Gastrocnemius medialis (tissue), 4 donors: ENCODE measurements at regions not wholly inside any gene's neighbourhood (a gene's known extent, or its start where the extent isn't known, plus 50 kb on each side); places are given as distances from the start of the nearest gene placed in this dataset.

Experiments
- ATAC-seq, 2 donors: fragments of 150-250 bp; one replicate each; pipeline ENCODE4 v1.9.1; 2016
- DNase-seq, 2 donors: peaks; one replicate each; pipeline ENCODE4 v3.0.0-alpha.2; 2019
- H3K27ac ChIP-seq, 4 donors: fragments of 200-600 bp; sonication (generic); 1 replicate in 1 of 4; 2 replicates in 3 of 4; pipeline ENCODE4 v1.5.1; 2016 to 2018; ENCODE audit warnings: mild to moderate bottlenecking in 2 of 4, moderate library complexity in 1 of 4
- H3K27me3 ChIP-seq, 3 donors: fragments of 200-600 bp; sonication (generic) in 2 of 3; 1 replicate in 1 of 3; 2 replicates in 2 of 3; pipeline versions ENCODE4 v1.5.1 to v1.6.0; 2016 to 2019; ENCODE audit warnings: mild to moderate bottlenecking in 1 of 3, moderate library complexity in 1 of 3
- H3K36me3 ChIP-seq, 2 donors: fragments of 200-600 bp; sonication (generic) in 1 of 2; one replicate each; pipeline ENCODE4 v1.5.1; 2017 to 2018
- H3K4me1 ChIP-seq, 2 donors: fragments of 200-600 bp; sonication (generic) in 1 of 2; one replicate each; pipeline ENCODE4 v1.5.1; 2016 to 2017; ENCODE audit warnings: mild to moderate bottlenecking in 2 of 2
- H3K4me3 ChIP-seq, 4 donors: fragments of 200-600 bp; sonication (generic) in 3 of 4; 1 replicate in 1 of 4; 2 replicates in 3 of 4; pipeline ENCODE4 v1.5.1; 2016 to 2019; ENCODE audit warnings: mild to moderate bottlenecking in 2 of 4
- H3K9me3 ChIP-seq, 3 donors: fragments of 200-600 bp; sonication (generic) in 2 of 3; 1 replicate in 1 of 3; 2 replicates in 2 of 3; pipeline ENCODE4 v1.5.1; 2016 to 2019
- POLR2A ChIP-seq, 2 donors: fragments of 450-650 bp; IDR thresholded peaks; one replicate each; pipeline ENCODE4 v1.6.1; 2017; ENCODE audit warnings: antibody characterized with exemption in 2 of 2, mild to moderate bottlenecking in 2 of 2, moderate library complexity in 2 of 2
- in situ Hi-C, 4 donors: fragments of 200-750 bp; cut with MboI; loops; one replicate each; pipeline versions ENCODE4 v1.15.0 to v1.8.0; 2017; ENCODE audit warnings: low sequenced_read_pairs in 4 of 4
- intact Hi-C: fragments of 100-400 bp; cut with DNase I; formaldehyde crosslinking; loops from one replicate; pipeline ENCODE4 v1.15.1; 2023; ENCODE audit warnings: low total_unique reads
- TF ChIP-seq, protein P1 (sequence below), 5 experiments: fragments of 450-650 bp in 3 of 5; fragments of 200-600 bp in 2 of 5; sonication (generic) in 2 of 5; IDR thresholded peaks in 4 of 5; conservative IDR thresholded peaks in 1 of 5; 1 replicate in 4 of 5; 2 replicates in 1 of 5; pipeline ENCODE4 v1.5.1; 2016 to 2019; ENCODE audit warnings: antibody characterized with exemption in 5 of 5, mild to moderate bottlenecking in 3 of 5, moderate library complexity in 3 of 5

DNA sequence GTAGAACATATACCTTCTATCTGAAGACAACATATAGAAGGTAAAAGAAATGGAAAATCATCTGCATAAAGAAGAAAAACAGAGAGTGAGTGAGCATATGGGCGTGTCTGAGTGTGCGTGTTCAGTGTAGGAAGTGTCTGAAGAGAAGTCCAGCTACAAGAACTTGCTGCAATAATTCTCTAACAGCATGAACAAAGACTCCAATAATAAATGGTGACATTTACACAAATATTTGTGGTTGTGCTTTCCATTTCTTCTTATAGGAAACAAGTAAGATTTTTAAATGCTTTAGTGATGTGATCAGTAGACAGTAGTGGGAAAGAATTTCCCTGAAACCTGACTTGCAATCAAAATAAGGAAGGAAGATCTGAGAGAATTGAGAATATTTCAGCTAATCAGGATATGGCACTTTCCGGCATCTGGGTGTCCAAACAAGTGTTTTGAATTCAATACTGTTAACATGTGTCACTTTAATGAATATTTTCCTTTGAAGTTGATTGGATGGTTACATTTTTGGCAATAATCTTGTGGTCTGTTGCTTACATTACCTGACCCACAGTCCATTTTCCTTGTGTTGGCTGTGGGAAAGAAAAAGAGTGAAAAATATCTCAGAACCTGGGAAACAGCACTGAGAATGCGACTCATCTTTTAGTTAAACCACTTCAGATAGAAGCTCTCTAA, 154.0 kb downstream of the TGFB2 start:
- no peak for TF ChIP-seq POLR2A (IDR thresholded peaks at IDR 0.05)
- TF ChIP-seq, protein P1, sequence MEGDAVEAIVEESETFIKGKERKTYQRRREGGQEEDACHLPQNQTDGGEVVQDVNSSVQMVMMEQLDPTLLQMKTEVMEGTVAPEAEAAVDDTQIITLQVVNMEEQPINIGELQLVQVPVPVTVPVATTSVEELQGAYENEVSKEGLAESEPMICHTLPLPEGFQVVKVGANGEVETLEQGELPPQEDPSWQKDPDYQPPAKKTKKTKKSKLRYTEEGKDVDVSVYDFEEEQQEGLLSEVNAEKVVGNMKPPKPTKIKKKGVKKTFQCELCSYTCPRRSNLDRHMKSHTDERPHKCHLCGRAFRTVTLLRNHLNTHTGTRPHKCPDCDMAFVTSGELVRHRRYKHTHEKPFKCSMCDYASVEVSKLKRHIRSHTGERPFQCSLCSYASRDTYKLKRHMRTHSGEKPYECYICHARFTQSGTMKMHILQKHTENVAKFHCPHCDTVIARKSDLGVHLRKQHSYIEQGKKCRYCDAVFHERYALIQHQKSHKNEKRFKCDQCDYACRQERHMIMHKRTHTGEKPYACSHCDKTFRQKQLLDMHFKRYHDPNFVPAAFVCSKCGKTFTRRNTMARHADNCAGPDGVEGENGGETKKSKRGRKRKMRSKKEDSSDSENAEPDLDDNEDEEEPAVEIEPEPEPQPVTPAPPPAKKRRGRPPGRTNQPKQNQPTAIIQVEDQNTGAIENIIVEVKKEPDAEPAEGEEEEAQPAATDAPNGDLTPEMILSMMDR (IDR thresholded peaks at IDR 0.05 in 4 of 5, conservative IDR thresholded peaks at IDR 0.05 in 1 of 5) = no peak
- in situ Hi-C loops = no loop called here
- Histone ChIP-seq H3K36me3 (no peaks in the 10 kb centered on the region), H3K27me3 (no peaks in the 10 kb centered on the region), H3K4me1 (peaks cover 14 to 35% of the 10 kb centered on the region in 2 donors), H3K4me3 (peak overlapping the region; percentile 27 to 57 (median 36)), H3K9me3 (no peaks in the 10 kb centered on the region), H3K27ac (peak overlapping the region; percentile 14 to 57 (median 31))
- no peak for DNase-seq
- no peak for ATAC-seq
- intact Hi-C loops = no loop called here

DNA sequence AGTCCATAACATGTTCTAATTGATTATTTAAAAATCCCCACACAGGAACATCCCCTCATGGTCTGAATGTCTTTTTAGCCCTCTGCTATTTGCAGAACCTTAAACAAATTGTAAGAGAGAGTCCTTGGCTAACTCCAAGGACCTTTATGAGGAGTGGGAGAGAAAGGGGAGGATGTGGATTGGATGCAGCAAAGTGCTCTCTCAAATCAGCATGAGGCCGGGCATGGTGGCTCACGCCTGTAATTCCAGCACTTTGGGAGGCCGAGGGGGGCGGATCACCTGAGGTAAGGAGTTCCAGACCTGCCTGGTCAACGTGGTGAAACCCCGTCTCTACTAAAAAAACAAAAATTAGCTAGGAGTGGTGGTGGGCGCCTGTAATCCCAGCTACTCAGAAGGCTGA, 154.8 kb downstream of the TGFB2 start:
- Histone ChIP-seq H3K36me3 (no peaks in the 10 kb centered on the region), H3K4me1 (peaks cover 8 to 30% of the 10 kb centered on the region in 2 donors), H3K27me3 (no peaks in the 10 kb centered on the region), H3K4me3 (no peak overlapping the region), H3K27ac (peak overlapping the region in 1 of 4 donors; percentile 57), H3K9me3 (no peaks in the 10 kb centered on the region)
- intact Hi-C loops (no loop called here), in situ Hi-C loops (no loop called here)
- no peak for DNase-seq
- TF ChIP-seq, protein P1 (IDR thresholded peaks at IDR 0.05 in 4 of 5, conservative IDR thresholded peaks at IDR 0.05 in 1 of 5) = no peak
- no peak for TF ChIP-seq POLR2A (IDR thresholded peaks at IDR 0.05)
- ATAC-seq = no peak

DNA sequence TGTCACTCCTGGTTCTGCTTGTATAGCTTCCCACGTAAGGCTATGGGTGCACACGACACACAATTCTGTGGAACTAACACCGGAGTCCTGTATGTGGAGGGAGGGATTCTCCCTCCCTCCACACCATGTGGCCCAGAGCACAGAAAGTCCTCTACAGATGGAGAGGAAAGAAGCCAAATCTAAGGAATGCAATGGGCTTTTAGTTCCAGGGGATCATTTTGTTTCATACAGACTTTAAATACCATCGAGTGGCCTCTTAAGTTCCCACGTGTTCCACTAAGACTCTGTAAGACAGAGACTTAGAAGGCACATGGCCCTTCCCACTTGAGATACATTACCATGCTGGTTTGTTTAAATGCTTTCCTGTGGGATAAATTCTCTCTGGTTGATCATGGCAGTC, 156.0 kb downstream of the TGFB2 start:
- in situ Hi-C loops = no loop called here
- intact Hi-C loops = no loop called here
- Histone ChIP-seq H3K36me3 (no peaks in the 10 kb centered on the region), H3K9me3 (no peaks in the 10 kb centered on the region), H3K4me3 (no peak overlapping the region), H3K27ac (no peak overlapping the region), H3K27me3 (no peaks in the 10 kb centered on the region), H3K4me1 (peaks cover 7 to 30% of the 10 kb centered on the region in 2 donors)
- ATAC-seq = no peak
- DNase-seq = no peak
- TF ChIP-seq POLR2A (IDR thresholded peaks at IDR 0.05) = no peak
- TF ChIP-seq, protein P1 (IDR thresholded peaks at IDR 0.05 in 4 of 5, conservative IDR thresholded peaks at IDR 0.05 in 1 of 5) = no peak

DNA sequence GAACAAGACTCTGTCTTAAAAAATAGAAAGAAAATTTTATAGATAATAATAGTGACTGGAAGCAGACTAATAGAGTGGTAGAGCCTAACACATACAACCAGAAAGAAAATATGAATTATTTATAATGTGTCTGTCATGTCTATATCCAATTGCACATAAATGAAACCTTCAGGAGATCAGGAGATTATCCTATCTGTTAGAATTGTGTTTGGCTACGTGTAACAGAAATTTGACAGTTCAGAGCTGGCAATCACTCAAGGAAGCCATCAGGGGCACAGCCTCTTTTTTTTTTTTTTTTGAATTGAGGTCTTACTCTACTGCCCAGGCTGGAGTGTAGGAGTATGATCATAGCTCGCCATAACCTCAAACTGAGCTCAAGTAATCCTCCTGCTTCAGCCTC, 157.2 kb downstream of the TGFB2 start:
- in situ Hi-C loops = no loop called here
- H3K9me3 ChIP-seq = no peaks in the 10 kb centered on the region
- ATAC-seq = no peak

More for the DNA sequence above, 157.2 kb downstream of the TGFB2 start:
- Histone ChIP-seq H3K27ac (no peak overlapping the region), H3K4me3 (no peak overlapping the region), H3K27me3 (no peaks in the 10 kb centered on the region), H3K4me1 (peaks cover 7 to 30% of the 10 kb centered on the region in 2 donors), H3K36me3 (no peaks in the 10 kb centered on the region)
- no peak for TF ChIP-seq POLR2A (IDR thresholded peaks at IDR 0.05)
- TF ChIP-seq, protein P1 (IDR thresholded peaks at IDR 0.05 in 4 of 5, conservative IDR thresholded peaks at IDR 0.05 in 1 of 5) = no peak
- no peak for DNase-seq
- intact Hi-C loops = no loop called here
